HepG2 (cell line): ENCODE measurements at regions not wholly inside any gene's neighbourhood (a gene's known extent, or its start where the extent isn't known, plus 50 kb on each side); places are given as distances from the start of the nearest gene placed in this dataset.

Source experiments
- ATAC-seq: fragments of 200-7000 bp; cut with Tn5 transposase; 3 replicates; pipeline ENCODE4 v1.9.1; 2020; ENCODE audit warnings: mild to moderate bottlenecking, moderate library complexity
- BruUV-seq: library from RNA; stranded (reverse); fragments of 400-500 nt; replicated peaks from 2 replicates; lab custom pipeline; 2021; lab: Mats Ljungman, UMichigan
- CTCF ChIA-PET: fragments of 300-600 bp; formaldehyde crosslinking; extraction: SDS; loops from one replicate; lab custom pipeline; 2021; ENCODE audit warnings: low total read pairs, inconsistent platforms, low intra/inter-chr PET ratio; lab: Yijun Ruan, JAX
- POLR2A ChIA-PET: fragments of 350-600 bp; sonication (Branson Sonifier 250); formaldehyde crosslinking; loops from one replicate; lab custom pipeline; 2020; ENCODE audit warnings: antibody characterized with exemption, inconsistent platforms; lab: Yijun Ruan, JAX
- DNase-seq: peaks from one replicate; pipeline ENCODE4 v3.0.0-alpha.2; 2015; ENCODE audit warnings: low spot score
- FAIRE-seq: peaks from 3 replicates; lab custom pipeline; 2011; peaks lifted over from hg19 to GRCh38; lab: Jason Lieb, UNC
- H2AFZ ChIP-seq: one replicate; pipeline ENCODE4 v1.6.1; 2011; ENCODE audit warnings: low read length, inconsistent platforms
- H3K27ac ChIP-seq: fragments of 300-600 bp; 3 replicates; pipeline ENCODE4 v1.8.0; 2011; ENCODE audit warnings: mixed run types, mild to moderate bottlenecking, mixed read lengths, low read length, inconsistent platforms; ENCODE audit not compliant: insufficient read depth; ENCODE audit errors: extremely low read length
- H3K27me3 ChIP-seq, 2 experiments: fragments of 200-600 bp in 1 of 2; 2 replicates in 1 of 2; 3 replicates in 1 of 2; pipeline versions ENCODE4 v1.6.0 to v1.8.0; 2011; ENCODE audit warnings: low read length in 2 of 2, mild to moderate bottlenecking in 2 of 2, moderate library complexity in 2 of 2, inconsistent platforms in 1 of 2; ENCODE audit not compliant: insufficient read depth in 2 of 2, control insufficient read depth in 1 of 2
- H3K36me3 ChIP-seq, 2 experiments: fragments of 200-600 bp in 1 of 2; replicated peaks in 1 of 2; 2 replicates in 1 of 2; 3 replicates in 1 of 2; pipeline versions ENCODE4 v1.5.1 to v1.8.0; 2011; ENCODE audit warnings: low read length in 2 of 2, inconsistent platforms in 1 of 2; ENCODE audit not compliant: insufficient read depth in 2 of 2, control insufficient read depth in 1 of 2
- H3K4me1 ChIP-seq: 2 replicates; pipeline ENCODE4 v1.5.1; 2012; ENCODE audit warnings: low read length, inconsistent platforms; ENCODE audit not compliant: insufficient read depth
- H3K4me2 ChIP-seq: 2 replicates; pipeline ENCODE4 v1.6.0; 2011; ENCODE audit warnings: low read depth, low read length, inconsistent platforms
- H3K4me3 ChIP-seq, 3 experiments: fragments of 200-600 bp in 1 of 3; sonication (generic), shearing (Covaris generic) in 1 of 3; replicated peaks in 1 of 3; 2 replicates each; pipeline ENCODE4 v1.5.1; 2011 to 2016; ENCODE audit warnings: low read length in 3 of 3, inconsistent platforms in 2 of 3, low read depth in 2 of 3, mild to moderate bottlenecking in 2 of 3, control low read depth in 1 of 3, mixed read lengths in 1 of 3; ENCODE audit not compliant: insufficient read depth in 1 of 3
- H3K79me2 ChIP-seq: one replicate; pipeline ENCODE4 v1.6.1; 2011; ENCODE audit warnings: low read length, inconsistent platforms; ENCODE audit not compliant: insufficient read depth
- H3K9ac ChIP-seq: 2 replicates; pipeline ENCODE4 v1.6.0; 2011; ENCODE audit warnings: mild to moderate bottlenecking, low read depth, low read length, inconsistent platforms; ENCODE audit not compliant: insufficient read depth
- H3K9me3 ChIP-seq: 2 replicates; pipeline ENCODE4 v1.5.1; 2012; ENCODE audit warnings: mild to moderate bottlenecking, low read length
- H4K20me1 ChIP-seq: 2 replicates; pipeline ENCODE4 v1.6.0; 2011; ENCODE audit warnings: inconsistent platforms, mild to moderate bottlenecking, low read length, moderate library complexity; ENCODE audit not compliant: insufficient read depth
- FOSL1 ChIP-seq: sonication (generic); formaldehyde crosslinking; IDR thresholded peaks from 2 replicates; pipeline ENCODE4 v1.9.0; 2021; ENCODE audit warnings: missing genetic modification reagents, borderline replicate concordance
- HDAC1 ChIP-seq: sonication (generic); formaldehyde crosslinking; IDR thresholded peaks from 2 replicates; pipeline ENCODE4 v1.5.1; 2020; ENCODE audit warnings: mild to moderate bottlenecking, missing genetic modification reagents
- MEIS2 ChIP-seq: sonication (generic); formaldehyde crosslinking; IDR thresholded peaks from 2 replicates; pipeline ENCODE4 v1.9.0; 2021; ENCODE audit warnings: mild to moderate bottlenecking, missing genetic modification reagents
- NBN ChIP-seq: fragments of 450-650 bp; conservative IDR thresholded peaks from 2 replicates; pipeline ENCODE4 v1.6.1; 2017
- NCOA2 ChIP-seq: sonication (generic); formaldehyde crosslinking; IDR thresholded peaks from 2 replicates; pipeline ENCODE4 v1.8.0; 2022; ENCODE audit warnings: inconsistent platforms
- TGIF2 ChIP-seq: IDR thresholded peaks from 2 replicates; pipeline ENCODE4 v1.6.1; 2016; ENCODE audit warnings: control low read depth, missing compliant biosample characterization
- ZNF24 ChIP-seq: fragments of 450-650 bp; IDR thresholded peaks from 2 replicates; pipeline ENCODE4 v1.6.1; 2017; ENCODE audit warnings: antibody characterized with exemption, mild to moderate bottlenecking
- ZNF441 ChIP-seq: sonication (generic); formaldehyde crosslinking; IDR thresholded peaks from 2 replicates; pipeline ENCODE4 v1.7.0; 2021; ENCODE audit warnings: missing genetic modification reagents, borderline replicate concordance
- ZNF724P ChIP-seq: sonication (generic); formaldehyde crosslinking; IDR thresholded peaks from 2 replicates; pipeline ENCODE4 v1.8.0; 2022; ENCODE audit warnings: missing genetic modification reagents, borderline replicate concordance
- ZNF891 ChIP-seq: sonication (generic); formaldehyde crosslinking; IDR thresholded peaks from 2 replicates; pipeline ENCODE4 v1.5.0; 2020; ENCODE audit warnings: mild to moderate bottlenecking, missing genetic modification reagents
- ZSCAN9 ChIP-seq: IDR thresholded peaks from 2 replicates; pipeline ENCODE4 v1.6.1; 2016; ENCODE audit warnings: borderline replicate concordance
- WGBS: methylation state at CpG from one replicate; pipeline ENCODE4 v1.1.6; 2017; ENCODE audit warnings: low lambda C conversion rate; 5-methylcytosine and 5-hydroxymethylcytosine counted together
- in situ Hi-C: cut with HindIII; loops from 2 replicates; pipeline ENCODE4 v1.10.0; 2017; ENCODE audit warnings: low pct_unique_long_range_greater_than_20kb; ENCODE audit not compliant: extremely low pct_ligation_motif_present
- intact Hi-C: fragments of 100-400 bp; cut with micrococcal nuclease; formaldehyde crosslinking; loops from one replicate; pipeline ENCODE4 v1.10.0; 2022; ENCODE audit not compliant: unreplicated experiment
- TF ChIP-seq, protein P1 (sequence below): sonication (generic); formaldehyde crosslinking; IDR thresholded peaks from 2 replicates; pipeline ENCODE4 v1.4.0; 2020; ENCODE audit warnings: mild to moderate bottlenecking, missing genetic modification reagents
- TF ChIP-seq, protein P2 (sequence below): IDR thresholded peaks from 2 replicates; pipeline ENCODE4 v1.6.1; 2016; ENCODE audit warnings: low read depth

- no peak overlapping the region for H2AFZ ChIP-seq
- no peaks in the 10 kb centered on the region for H3K36me3 ChIP-seq
- no peak overlapping the region for H3K4me3 ChIP-seq
- H4K20me1 ChIP-seq, result no peaks in the 10 kb centered on the region
- WGBS, result 97% methylated on average over 1 of the region's 1 CpG
- H3K4me1 ChIP-seq, result peaks cover 60% of the 10 kb centered on the region
- no peak for DNase-seq
- POLR2A ChIA-PET, result no interaction called here
- BruUV-seq, result no TSS peak
- H3K9ac ChIP-seq, result no peak overlapping the region
- no peaks in the 10 kb centered on the region for H3K79me2 ChIP-seq
- H3K27me3 ChIP-seq, result no peaks in the 10 kb centered on the region
- ATAC-seq, result no peak
- in situ Hi-C loops (no loop called here), intact Hi-C loops (no loop called here)
- no peak for FAIRE-seq
- TF ChIP-seq ZNF441 (CRISPR knock-in tag), result no peak
- TF ChIP-seq, protein P1, sequence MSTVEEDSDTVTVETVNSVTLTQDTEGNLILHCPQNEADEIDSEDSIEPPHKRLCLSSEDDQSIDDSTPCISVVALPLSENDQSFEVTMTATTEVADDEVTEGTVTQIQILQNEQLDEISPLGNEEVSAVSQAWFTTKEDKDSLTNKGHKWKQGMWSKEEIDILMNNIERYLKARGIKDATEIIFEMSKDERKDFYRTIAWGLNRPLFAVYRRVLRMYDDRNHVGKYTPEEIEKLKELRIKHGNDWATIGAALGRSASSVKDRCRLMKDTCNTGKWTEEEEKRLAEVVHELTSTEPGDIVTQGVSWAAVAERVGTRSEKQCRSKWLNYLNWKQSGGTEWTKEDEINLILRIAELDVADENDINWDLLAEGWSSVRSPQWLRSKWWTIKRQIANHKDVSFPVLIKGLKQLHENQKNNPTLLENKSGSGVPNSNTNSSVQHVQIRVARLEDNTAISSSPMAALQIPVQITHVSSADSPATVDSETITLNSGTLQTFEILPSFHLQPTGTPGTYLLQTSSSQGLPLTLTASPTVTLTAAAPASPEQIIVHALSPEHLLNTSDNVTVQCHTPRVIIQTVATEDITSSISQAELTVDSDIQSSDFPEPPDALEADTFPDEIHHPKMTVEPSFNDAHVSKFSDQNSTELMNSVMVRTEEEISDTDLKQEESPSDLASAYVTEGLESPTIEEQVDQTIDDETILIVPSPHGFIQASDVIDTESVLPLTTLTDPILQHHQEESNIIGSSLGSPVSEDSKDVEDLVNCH (CRISPR knock-in tag), result no peak
- no peak for TF ChIP-seq ZSCAN9 (CRISPR knock-in tag)
- no peak overlapping the region for H3K4me2 ChIP-seq
- CTCF ChIA-PET, result no interaction called here
- no peak overlapping the region for H3K27ac ChIP-seq
- peaks cover 8% of the 10 kb centered on the region for H3K9me3 ChIP-seq
These were observed 136.1 kb downstream of the ZFP36L2 start for GRCh38 chr2:43090317-43090716.

DNA sequence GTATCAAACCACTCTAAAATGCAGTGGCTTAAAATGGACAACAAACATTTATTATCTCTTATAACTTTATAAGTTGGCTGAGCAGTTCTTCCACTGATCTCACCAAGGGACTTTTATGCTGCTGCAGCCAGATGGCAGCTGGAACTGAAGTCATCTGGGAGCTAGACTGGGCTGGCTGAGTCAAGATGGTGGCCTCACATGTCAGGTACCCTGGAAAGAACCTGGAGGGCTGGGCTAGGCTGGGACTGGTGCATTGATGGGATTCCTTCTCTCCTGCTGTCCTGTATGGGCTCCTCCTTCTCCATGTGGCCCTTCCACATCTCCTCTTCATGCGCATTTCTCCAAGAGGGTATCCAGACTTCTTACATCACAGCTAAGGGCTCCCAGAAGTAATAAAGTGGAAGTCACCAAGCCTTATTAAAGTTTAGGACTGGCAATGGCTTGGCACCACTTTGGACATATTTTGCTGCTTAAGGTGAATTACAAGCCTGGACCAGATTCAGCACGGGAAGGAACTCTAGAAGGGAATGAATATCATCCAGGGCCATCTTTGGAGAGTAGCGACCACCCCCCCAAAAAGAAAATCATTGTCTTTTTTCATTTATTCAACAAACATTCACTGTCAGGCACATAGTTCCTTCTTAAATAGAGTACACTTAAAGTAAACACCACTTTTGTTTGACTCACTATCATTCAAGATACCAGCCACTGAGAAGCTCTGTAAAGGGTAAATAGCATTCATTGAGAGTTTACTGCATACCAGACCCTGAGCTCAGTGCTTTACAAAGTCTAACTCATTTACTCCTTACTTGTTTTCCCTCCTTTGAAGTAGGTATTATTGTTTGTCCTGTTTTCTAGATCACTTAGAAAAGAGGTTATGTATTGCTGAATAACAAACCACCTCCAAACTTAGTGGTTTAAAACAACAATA is 138.0 kb downstream of the ZFP36L2 start:
- Histone ChIP-seq H4K20me1 (no peaks in the 10 kb centered on the region), H3K27ac (peak overlapping the region; percentile 81), H3K9ac (peak overlapping the region; percentile 28; the same call in 1 of the 2 replicates), H3K79me2 (no peaks in the 10 kb centered on the region), H3K4me2 (peak overlapping the region; percentile 30), H2AFZ (no peak overlapping the region), H3K27me3 (no peaks in the 10 kb centered on the region), H3K9me3 (peaks cover 8% of the 10 kb centered on the region), H3K36me3 (no peaks in the 10 kb centered on the region), H3K4me1 (peaks cover 73% of the 10 kb centered on the region), H3K4me3 (no peak overlapping the region; a peak in 1 of 6 replicates)
- intact Hi-C loops (loop anchor here (2.0 to 5.0 kb wide), 2 partner anchors 14 to 111 kb away; no protein-coding TSS in a partner anchor), in situ Hi-C loops (no loop called here)
- ChIA-PET CTCF (no interaction called here), POLR2A (interaction anchor here (0.6 to 1.6 kb wide), 15 partner anchors 9 to 508 kb away, joined by 3 to 7 read pairs (median 4); partner anchors contain the start of gene THADA)
- FAIRE-seq, result peak; percentile 80
- peak; percentile 95 for DNase-seq
- WGBS, result 19% methylated on average over 3 of the region's 3 CpGs
- peak; percentile 86 for ATAC-seq
- no TSS peak for BruUV-seq
- TF ChIP-seq NBN, result no peak
- peak; percentile 68; the same call in 1 of the 2 replicates for TF ChIP-seq ZNF24
- TF ChIP-seq FOSL1 (CRISPR knock-in tag), result no peak
- peak; percentile 88 for TF ChIP-seq NCOA2
- no peak for TF ChIP-seq ZNF724P (CRISPR knock-in tag)
- TF ChIP-seq, protein P2, sequence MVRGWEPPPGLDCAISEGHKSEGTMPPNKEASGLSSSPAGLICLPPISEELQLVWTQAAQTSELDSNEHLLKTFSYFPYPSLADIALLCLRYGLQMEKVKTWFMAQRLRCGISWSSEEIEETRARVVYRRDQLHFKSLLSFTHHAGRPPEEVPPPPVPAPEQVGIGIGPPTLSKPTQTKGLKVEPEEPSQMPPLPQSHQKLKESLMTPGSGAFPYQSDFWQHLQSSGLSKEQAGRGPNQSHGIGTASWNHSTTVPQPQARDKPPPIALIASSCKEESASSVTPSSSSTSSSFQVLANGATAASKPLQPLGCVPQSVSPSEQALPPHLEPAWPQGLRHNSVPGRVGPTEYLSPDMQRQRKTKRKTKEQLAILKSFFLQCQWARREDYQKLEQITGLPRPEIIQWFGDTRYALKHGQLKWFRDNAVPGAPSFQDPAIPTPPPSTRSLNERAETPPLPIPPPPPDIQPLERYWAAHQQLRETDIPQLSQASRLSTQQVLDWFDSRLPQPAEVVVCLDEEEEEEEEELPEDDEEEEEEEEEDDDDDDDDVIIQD, result no peak; the same call in 1 of the 2 replicates
- peak; percentile 34 for TF ChIP-seq HDAC1 (CRISPR knock-in tag)
- no peak for TF ChIP-seq ZNF891 (CRISPR knock-in tag)
- TF ChIP-seq MEIS2 (CRISPR knock-in tag), result no peak
- TF ChIP-seq TGIF2 (CRISPR knock-in tag), result 0 out of 2 replicates have a peak, but pooled peaks have one; percentile 32
